A549 (cell line): ENCODE measurements at regions not wholly inside any gene's neighbourhood (a gene's known extent, or its start where the extent isn't known, plus 50 kb on each side); places are given as distances from the start of the nearest gene placed in this dataset.

Source experiments
- BHLHE40 ChIP-seq: IDR thresholded peaks from 2 replicates; pipeline ENCODE4 v1.6.1; 2012; ENCODE audit warnings: low read depth, low read length, inconsistent platforms
- POLR2AphosphoS2 ChIP-seq: conservative IDR thresholded peaks from 2 replicates; pipeline ENCODE4 v1.6.1; 2012; ENCODE audit warnings: low read length, improper control_type of control experiment, inconsistent platforms
- TF ChIP-seq, protein P1 (sequence below): fragments of 450-650 bp; IDR thresholded peaks from 2 replicates; pipeline ENCODE4 v1.6.1; 2014; ENCODE audit warnings: antibody characterized with exemption
- TF ChIP-seq, protein P2 (sequence below): fragments of 200-600 bp; sonication (generic); IDR thresholded peaks from 2 replicates; pipeline ENCODE4 v1.6.1; 2016; ENCODE audit warnings: antibody characterized with exemption, mild to moderate bottlenecking, moderate library complexity
- TF ChIP-seq, protein P3 (sequence below): IDR thresholded peaks from 2 replicates; pipeline ENCODE4 v1.6.1; 2012

DNA sequence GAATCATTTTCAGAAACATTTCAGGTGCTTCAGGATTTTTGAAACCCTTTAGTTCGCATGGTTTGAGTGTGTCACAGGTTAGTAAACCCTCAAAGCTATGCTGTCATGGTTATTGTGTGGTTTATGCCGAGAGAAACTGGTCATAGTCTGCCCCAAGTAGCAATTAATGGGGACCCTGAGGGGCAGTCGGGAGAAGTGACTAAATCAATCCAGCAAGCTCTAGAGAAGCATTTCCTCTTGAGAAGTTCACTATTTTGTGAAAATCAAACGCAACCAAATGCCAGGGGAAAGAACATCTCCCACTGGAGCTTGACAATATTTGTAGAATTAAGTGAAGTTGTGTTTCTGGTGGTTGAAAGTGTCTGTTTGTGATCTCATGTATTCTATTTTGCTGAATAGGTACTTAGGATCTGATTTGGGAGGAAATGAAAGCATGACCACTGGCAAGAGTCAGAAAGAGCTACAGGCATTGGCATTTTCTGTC, 63.0 kb upstream of the BACH1 start:
- TF ChIP-seq, protein P1, sequence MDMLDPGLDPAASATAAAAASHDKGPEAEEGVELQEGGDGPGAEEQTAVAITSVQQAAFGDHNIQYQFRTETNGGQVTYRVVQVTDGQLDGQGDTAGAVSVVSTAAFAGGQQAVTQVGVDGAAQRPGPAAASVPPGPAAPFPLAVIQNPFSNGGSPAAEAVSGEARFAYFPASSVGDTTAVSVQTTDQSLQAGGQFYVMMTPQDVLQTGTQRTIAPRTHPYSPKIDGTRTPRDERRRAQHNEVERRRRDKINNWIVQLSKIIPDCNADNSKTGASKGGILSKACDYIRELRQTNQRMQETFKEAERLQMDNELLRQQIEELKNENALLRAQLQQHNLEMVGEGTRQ = no peak
- TF ChIP-seq, protein P2, sequence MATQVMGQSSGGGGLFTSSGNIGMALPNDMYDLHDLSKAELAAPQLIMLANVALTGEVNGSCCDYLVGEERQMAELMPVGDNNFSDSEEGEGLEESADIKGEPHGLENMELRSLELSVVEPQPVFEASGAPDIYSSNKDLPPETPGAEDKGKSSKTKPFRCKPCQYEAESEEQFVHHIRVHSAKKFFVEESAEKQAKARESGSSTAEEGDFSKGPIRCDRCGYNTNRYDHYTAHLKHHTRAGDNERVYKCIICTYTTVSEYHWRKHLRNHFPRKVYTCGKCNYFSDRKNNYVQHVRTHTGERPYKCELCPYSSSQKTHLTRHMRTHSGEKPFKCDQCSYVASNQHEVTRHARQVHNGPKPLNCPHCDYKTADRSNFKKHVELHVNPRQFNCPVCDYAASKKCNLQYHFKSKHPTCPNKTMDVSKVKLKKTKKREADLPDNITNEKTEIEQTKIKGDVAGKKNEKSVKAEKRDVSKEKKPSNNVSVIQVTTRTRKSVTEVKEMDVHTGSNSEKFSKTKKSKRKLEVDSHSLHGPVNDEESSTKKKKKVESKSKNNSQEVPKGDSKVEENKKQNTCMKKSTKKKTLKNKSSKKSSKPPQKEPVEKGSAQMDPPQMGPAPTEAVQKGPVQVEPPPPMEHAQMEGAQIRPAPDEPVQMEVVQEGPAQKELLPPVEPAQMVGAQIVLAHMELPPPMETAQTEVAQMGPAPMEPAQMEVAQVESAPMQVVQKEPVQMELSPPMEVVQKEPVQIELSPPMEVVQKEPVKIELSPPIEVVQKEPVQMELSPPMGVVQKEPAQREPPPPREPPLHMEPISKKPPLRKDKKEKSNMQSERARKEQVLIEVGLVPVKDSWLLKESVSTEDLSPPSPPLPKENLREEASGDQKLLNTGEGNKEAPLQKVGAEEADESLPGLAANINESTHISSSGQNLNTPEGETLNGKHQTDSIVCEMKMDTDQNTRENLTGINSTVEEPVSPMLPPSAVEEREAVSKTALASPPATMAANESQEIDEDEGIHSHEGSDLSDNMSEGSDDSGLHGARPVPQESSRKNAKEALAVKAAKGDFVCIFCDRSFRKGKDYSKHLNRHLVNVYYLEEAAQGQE = no peak
- TF ChIP-seq POLR2AphosphoS2 (no peak), BHLHE40 (no peak)
- TF ChIP-seq, protein P3, sequence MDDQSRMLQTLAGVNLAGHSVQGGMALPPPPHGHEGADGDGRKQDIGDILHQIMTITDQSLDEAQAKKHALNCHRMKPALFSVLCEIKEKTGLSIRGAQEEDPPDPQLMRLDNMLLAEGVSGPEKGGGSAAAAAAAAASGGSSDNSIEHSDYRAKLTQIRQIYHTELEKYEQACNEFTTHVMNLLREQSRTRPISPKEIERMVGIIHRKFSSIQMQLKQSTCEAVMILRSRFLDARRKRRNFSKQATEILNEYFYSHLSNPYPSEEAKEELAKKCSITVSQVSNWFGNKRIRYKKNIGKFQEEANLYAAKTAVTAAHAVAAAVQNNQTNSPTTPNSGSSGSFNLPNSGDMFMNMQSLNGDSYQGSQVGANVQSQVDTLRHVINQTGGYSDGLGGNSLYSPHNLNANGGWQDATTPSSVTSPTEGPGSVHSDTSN = no peak
